GM12874 (cell line): ENCODE measurements at regions not wholly inside any gene's neighbourhood (a gene's known extent, or its start where the extent isn't known, plus 50 kb on each side); places are given as distances from the start of the nearest gene placed in this dataset.

ENCODE experiments used
- CTCF ChIP-seq: IDR thresholded peaks from 2 replicates; pipeline ENCODE4 v1.5.1; 2011; ENCODE audit warnings: low read depth, mild to moderate bottlenecking, control low read depth, low read length, moderate library complexity; ENCODE audit not compliant: insufficient read depth

GRCh38 chr2:39537150-39537549, 100.1 kb upstream of the MAP4K3 start:
- TF ChIP-seq CTCF: no peak

- no peak for TF ChIP-seq CTCF
These were observed 101.6 kb upstream of the MAP4K3 start for GRCh38 chr2:39538718-39539117.

GRCh38 chr2:39540414-39540813, 103.3 kb upstream of the MAP4K3 start:
- no peak for TF ChIP-seq CTCF

GRCh38 chr2:39541011-39541930, 104.2 kb upstream of the MAP4K3 start:
- no peak for TF ChIP-seq CTCF

GRCh38 chr2:39542523-39542922, 105.4 kb upstream of the MAP4K3 start:
- no peak for TF ChIP-seq CTCF

- no peak for TF ChIP-seq CTCF
These were observed 108.9 kb upstream of the MAP4K3 start for GRCh38 chr2:39545957-39546356.

- no peak for TF ChIP-seq CTCF
These were observed 109.3 kb upstream of the MAP4K3 start for GRCh38 chr2:39546409-39546808.
